ENCODE measurements at regions not wholly inside any gene's neighbourhood (a gene's known extent, or its start where the extent isn't known, plus 50 kb on each side); places are given as distances from the start of the nearest gene placed in this dataset.

GRCh38 chr14:22422238-22422637 lies 166.8 kb downstream of the DAD1 start:
- TF ChIP-seq REST (IDR thresholded peaks at IDR 0.05; ENCODE audit: insufficient read depth in 1 of 2, low read depth in 2 of 2, low read length in 2 of 2): no peak
- TF ChIP-seq TAF1 (IDR thresholded peaks at IDR 0.05; ENCODE audit: borderline replicate concordance, insufficient read depth, low read length): no peak
- no peak for TF ChIP-seq POLR2AphosphoS5 (IDR thresholded peaks at IDR 0.05; ENCODE audit: low read depth, low read length)
- TF ChIP-seq SIN3A (IDR thresholded peaks at IDR 0.05; ENCODE audit: borderline replicate concordance, insufficient read depth, low read length): no peak

Measured in PFSK-1 (cell line).